K562 (cell line): ENCODE measurements at regions not wholly inside any gene's neighbourhood (a gene's known extent, or its start where the extent isn't known, plus 50 kb on each side); places are given as distances from the start of the nearest gene placed in this dataset.

Experiments
- ATAC-seq: fragments of 200-7000 bp; cut with Tn5 transposase; 3 replicates; pipeline ENCODE4 v1.9.1; 2020; ENCODE audit warnings: moderate library complexity
- BruUV-seq: library from RNA; stranded (reverse); fragments of 400-500 nt; replicated peaks from 2 replicates; lab custom pipeline; 2021; lab: Mats Ljungman, UMichigan
- CTCF ChIA-PET: fragments of 300-600 bp; formaldehyde crosslinking; extraction: SDS; loops from one replicate; lab custom pipeline; 2021; ENCODE audit warnings: low intra/inter-chr PET ratio; lab: Yijun Ruan, JAX
- POLR2A ChIA-PET: fragments of 300-600, 350-650 bp; sonication (Branson Sonifier 250); formaldehyde crosslinking; extraction: SDS; loops from one replicate; lab custom pipeline; 2021; ENCODE audit warnings: antibody characterized with exemption, inconsistent platforms; lab: Yijun Ruan, JAX
- DNase-seq, 4 experiments: peaks; one replicate each; pipeline versions ENCODE4 v3.0.0 to v3.0.0-alpha.2; 2011 to 2018; ENCODE audit warnings: low spot score in 3 of 4, mixed read lengths in 3 of 4; ENCODE audit errors: extremely low read depth in 1 of 4
- FAIRE-seq: peaks from 2 replicates; lab custom pipeline; 2011; peaks lifted over from hg19 to GRCh38; lab: Jason Lieb, UNC
- H2AFZ ChIP-seq: 2 replicates; pipeline ENCODE4 v1.6.0; 2011; ENCODE audit warnings: low read depth, low read length, control low read depth, inconsistent platforms
- H3K27ac ChIP-seq: fragments of 200-600 bp; 3 replicates; pipeline ENCODE4 v1.8.0; 2011; ENCODE audit warnings: low read depth, mild to moderate bottlenecking, control low read depth, inconsistent platforms, low read length, moderate library complexity, mixed read lengths; ENCODE audit errors: extremely low read depth
- H3K27me3 ChIP-seq, 2 experiments: fragments of 300-600 bp in 1 of 2; 2 replicates in 1 of 2; 3 replicates in 1 of 2; pipeline versions ENCODE4 v1.6.0 to v1.8.0; 2011; ENCODE audit warnings: inconsistent platforms in 2 of 2, low read length in 2 of 2, mild to moderate bottlenecking in 1 of 2, mixed read lengths in 1 of 2, moderate library complexity in 1 of 2; ENCODE audit not compliant: control insufficient read depth in 2 of 2, insufficient read depth in 2 of 2
- H3K36me3 ChIP-seq: fragments of 300-600 bp; 3 replicates; pipeline ENCODE4 v1.8.0; 2011; ENCODE audit warnings: mild to moderate bottlenecking, low read length, inconsistent platforms; ENCODE audit not compliant: control insufficient read depth, insufficient read depth
- H3K4me1 ChIP-seq, 2 experiments: fragments of 200-600 bp in 1 of 2; replicated peaks in 1 of 2; 2 replicates in 1 of 2; 3 replicates in 1 of 2; pipeline versions ENCODE4 v1.5.1 to v1.8.0; 2011; ENCODE audit warnings: inconsistent platforms in 2 of 2, low read length in 2 of 2, mild to moderate bottlenecking in 1 of 2, mixed read lengths in 1 of 2, moderate library complexity in 1 of 2; ENCODE audit not compliant: control insufficient read depth in 2 of 2, insufficient read depth in 2 of 2
- H3K4me2 ChIP-seq: 2 replicates; pipeline ENCODE4 v1.6.1; 2011; ENCODE audit warnings: low read length, control low read depth, inconsistent platforms, mixed read lengths; ENCODE audit not compliant: insufficient read depth
- H3K4me3 ChIP-seq: fragments of 200-600 bp; sonication (generic), shearing (Covaris generic); 2 replicates; pipeline ENCODE4 v1.5.1; 2016; ENCODE audit warnings: control low read depth, inconsistent platforms
- H3K79me2 ChIP-seq: fragments of 200-600 bp; 3 replicates; pipeline ENCODE4 v1.8.0; 2011; ENCODE audit warnings: low read length, inconsistent platforms; ENCODE audit not compliant: control insufficient read depth, insufficient read depth
- H3K9ac ChIP-seq, 2 experiments: 2 replicates each; pipeline versions ENCODE4 v1.6.0 to v1.6.1; 2011; ENCODE audit warnings: low read depth in 2 of 2, low read length in 2 of 2, control low read depth in 1 of 2, inconsistent platforms in 1 of 2, mild to moderate bottlenecking in 1 of 2, mixed read lengths in 1 of 2; ENCODE audit not compliant: insufficient read depth in 1 of 2
- H3K9me1 ChIP-seq: one replicate; pipeline ENCODE4 v1.6.0; 2011; ENCODE audit warnings: inconsistent platforms, mild to moderate bottlenecking, low read length, moderate library complexity; ENCODE audit not compliant: control insufficient read depth, insufficient read depth
- H3K9me3 ChIP-seq: replicated peaks from 2 replicates; pipeline ENCODE4 v1.5.1; 2011; ENCODE audit warnings: low read depth, low read length, inconsistent platforms; ENCODE audit not compliant: control insufficient read depth, insufficient read depth
- H4K20me1 ChIP-seq: replicated peaks from 2 replicates; pipeline ENCODE4 v1.6.1; 2011; ENCODE audit warnings: low read length, inconsistent platforms, mixed read lengths; ENCODE audit not compliant: control insufficient read depth, insufficient read depth
- BRD9 ChIP-seq: fragments of 450-650 bp; IDR thresholded peaks from 2 replicates; pipeline ENCODE4 v1.6.1; 2018; ENCODE audit warnings: low read depth; ENCODE audit not compliant: partially characterized antibody
- CBFB ChIP-seq: sonication (generic); formaldehyde crosslinking; IDR thresholded peaks from 2 replicates; pipeline ENCODE4 v1.4.0; 2020; ENCODE audit warnings: mild to moderate bottlenecking, missing genetic modification reagents
- FOXK1 ChIP-seq: sonication (generic); formaldehyde crosslinking; IDR thresholded peaks from 2 replicates; pipeline ENCODE4 v1.8.0; 2022; ENCODE audit warnings: missing genetic modification reagents, mild to moderate bottlenecking, borderline replicate concordance
- L3MBTL2 ChIP-seq: fragments of 450-650 bp; IDR thresholded peaks from 2 replicates; pipeline ENCODE4 v1.6.1; 2016; ENCODE audit warnings: mild to moderate bottlenecking, moderate library complexity
- NFATC3 ChIP-seq: fragments of 450-650 bp; IDR thresholded peaks from 2 replicates; pipeline ENCODE4 v1.6.1; 2017; ENCODE audit warnings: mild to moderate bottlenecking
- PURB ChIP-seq: sonication (generic); formaldehyde crosslinking; IDR thresholded peaks from 2 replicates; pipeline ENCODE4 v1.9.0; 2021; ENCODE audit warnings: low read depth, mild to moderate bottlenecking, missing genetic modification reagents
- ZNF239 ChIP-seq: fragments of 250-450 bp; sonication (Bioruptor Pico); IDR thresholded peaks from 2 replicates; pipeline ENCODE4 v1.4.0; 2020; ENCODE audit warnings: mild to moderate bottlenecking
- ZNF644 ChIP-seq: fragments of 200-800 bp; sonication (Bioruptor generic); IDR thresholded peaks from 2 replicates; pipeline ENCODE4 v1.6.1; 2016; ENCODE audit warnings: low read depth, missing genetic modification characterization, missing compliant biosample characterization
- WGBS: fragments of 100-300 bp; shearing (Covaris generic); methylation state at CpG from one replicate; pipeline ENCODE4 v1.1.6; 2016; ENCODE audit warnings: low coverage, mixed read lengths; ENCODE audit not compliant: insufficient coverage; ENCODE audit errors: missing lambda C conversion rate; 5-methylcytosine and 5-hydroxymethylcytosine counted together
- in situ Hi-C: fragments of 300-500 bp; cut with MboI; formaldehyde crosslinking; loops from 4 replicates; pipeline ENCODE4 v1.15.0; 2018; ENCODE audit warnings: inconsistent platforms, mixed read lengths
- intact Hi-C: fragments of 100-400 bp; cut with micrococcal nuclease; formaldehyde crosslinking; loops from 2 replicates; pipeline ENCODE4 v1.14.2; 2022
- TF ChIP-seq, protein P1 (sequence below): fragments of 450-650 bp; IDR thresholded peaks from 2 replicates; pipeline ENCODE4 v1.6.1; 2016; ENCODE audit warnings: low read depth, mild to moderate bottlenecking, moderate library complexity
- TF ChIP-seq, protein P2 (sequence below): fragments of 450-650 bp; IDR thresholded peaks from 2 replicates; pipeline ENCODE4 v1.6.1; 2016

DNA sequence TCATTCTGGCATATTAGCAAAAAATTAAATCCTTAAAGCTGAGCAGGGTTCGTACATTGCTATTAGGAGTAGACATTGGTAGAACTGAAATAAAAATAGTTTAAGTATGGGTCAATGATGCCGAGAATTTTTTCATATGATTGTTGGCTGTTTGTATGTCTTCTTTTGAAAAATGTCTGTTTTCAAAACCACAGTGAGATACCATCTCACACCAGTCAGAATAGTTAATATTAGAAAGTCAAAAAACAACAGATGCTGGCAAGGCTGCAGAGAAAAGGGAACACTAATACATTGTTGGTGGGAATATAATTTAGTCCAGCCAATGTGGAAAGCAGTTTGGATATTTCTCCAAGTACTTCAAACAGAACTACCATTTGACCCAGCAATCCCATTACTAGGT is 410.8 kb upstream of the TRIB2 start:
- Histone ChIP-seq H3K4me2 (no peak overlapping the region), H3K9ac (no peak overlapping the region), H2AFZ (no peak overlapping the region), H3K36me3 (peaks cover 21% of the 10 kb centered on the region; the same call in 2 of the 3 replicates), H3K9me3 (no peaks in the 10 kb centered on the region; the same call in 1 of the 2 replicates), H4K20me1 (no peaks in the 10 kb centered on the region), H3K27ac (no peak overlapping the region), H3K79me2 (peaks cover 10% of the 10 kb centered on the region), H3K27me3 (no peaks in the 10 kb centered on the region), H3K4me3 (no peak overlapping the region), H3K9me1 (no peaks in the 10 kb centered on the region), H3K4me1 (peaks cover 0 to 14% of the 10 kb centered on the region in 2 experiments; a peak in 4 of 5 replicates)
- FAIRE-seq (no peak), DNase-seq (no peak), ATAC-seq (no peak)
- BruUV-seq, result no TSS peak
- intact Hi-C loops, result no loop called here
- in situ Hi-C loops, result no loop called here
- POLR2A ChIA-PET, result interaction anchor here (1.0 to 2.0 kb wide), 2 partner anchors 12 to 20 kb away, joined by 3 to 5 read pairs; no protein-coding TSS in a partner anchor
- 81% methylated on average over 2 of the region's 2 CpGs for WGBS
- CTCF ChIA-PET, result no interaction called here
- TF ChIP-seq ZNF239 (CRISPR knock-in tag), result no peak
- TF ChIP-seq, protein P1, sequence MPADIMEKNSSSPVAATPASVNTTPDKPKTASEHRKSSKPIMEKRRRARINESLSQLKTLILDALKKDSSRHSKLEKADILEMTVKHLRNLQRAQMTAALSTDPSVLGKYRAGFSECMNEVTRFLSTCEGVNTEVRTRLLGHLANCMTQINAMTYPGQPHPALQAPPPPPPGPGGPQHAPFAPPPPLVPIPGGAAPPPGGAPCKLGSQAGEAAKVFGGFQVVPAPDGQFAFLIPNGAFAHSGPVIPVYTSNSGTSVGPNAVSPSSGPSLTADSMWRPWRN, result no peak

DNA sequence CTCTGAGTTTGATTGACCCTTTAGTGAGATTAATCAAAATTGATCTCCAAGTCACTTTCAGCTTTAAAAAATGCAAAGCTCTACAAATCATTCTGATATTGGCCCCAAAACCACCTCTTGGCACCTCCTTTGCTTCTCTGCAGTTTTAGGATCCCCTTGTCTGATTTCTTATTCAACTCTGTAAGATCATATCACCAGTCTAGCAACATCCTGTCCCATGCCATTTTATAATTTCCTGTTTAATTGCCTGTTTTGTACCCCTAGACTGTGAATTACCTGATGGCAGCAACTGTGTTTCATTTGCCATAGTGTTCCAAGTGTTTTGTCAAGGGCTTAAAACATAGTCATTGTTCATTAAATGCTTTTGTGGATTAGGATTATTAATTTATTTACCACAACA is 406.3 kb upstream of the TRIB2 start:
- Histone ChIP-seq H3K9me1 (no peaks in the 10 kb centered on the region), H3K27ac (no peak overlapping the region), H3K27me3 (no peaks in the 10 kb centered on the region), H2AFZ (no peak overlapping the region), H3K9me3 (no peaks in the 10 kb centered on the region; the same call in 1 of the 2 replicates), H3K4me3 (no peak overlapping the region), H3K79me2 (0 out of 3 replicates have a peak, but pooled peaks cover 3% of the 10 kb centered on the region), H4K20me1 (no peaks in the 10 kb centered on the region), H3K9ac (no peak overlapping the region), H3K4me1 (peaks cover 3 to 21% of the 10 kb centered on the region in 2 experiments; a peak in 3 of 5 replicates), H3K36me3 (peaks cover 18% of the 10 kb centered on the region; the same call in 2 of the 3 replicates), H3K4me2 (no peak overlapping the region)
- in situ Hi-C loops, result no loop called here
- DNase-seq (no peak), FAIRE-seq (no peak), ATAC-seq (no peak)
- no TSS peak for BruUV-seq
- POLR2A ChIA-PET, result interaction anchor here (0.6 kb wide), 1 partner anchor 8 kb away, joined by 4 read pairs; no protein-coding TSS in a partner anchor
- TF ChIP-seq, protein P2, sequence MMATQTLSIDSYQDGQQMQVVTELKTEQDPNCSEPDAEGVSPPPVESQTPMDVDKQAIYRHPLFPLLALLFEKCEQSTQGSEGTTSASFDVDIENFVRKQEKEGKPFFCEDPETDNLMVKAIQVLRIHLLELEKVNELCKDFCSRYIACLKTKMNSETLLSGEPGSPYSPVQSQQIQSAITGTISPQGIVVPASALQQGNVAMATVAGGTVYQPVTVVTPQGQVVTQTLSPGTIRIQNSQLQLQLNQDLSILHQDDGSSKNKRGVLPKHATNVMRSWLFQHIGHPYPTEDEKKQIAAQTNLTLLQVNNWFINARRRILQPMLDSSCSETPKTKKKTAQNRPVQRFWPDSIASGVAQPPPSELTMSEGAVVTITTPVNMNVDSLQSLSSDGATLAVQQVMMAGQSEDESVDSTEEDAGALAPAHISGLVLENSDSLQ, result no peak
- TF ChIP-seq FOXK1 (CRISPR knock-in tag), result no peak
- no peak for TF ChIP-seq BRD9
- TF ChIP-seq L3MBTL2, result no peak
- TF ChIP-seq PURB (CRISPR knock-in tag), result no peak
- TF ChIP-seq ZNF644, result no peak
- TF ChIP-seq NFATC3, result no peak
- no peak for TF ChIP-seq CBFB (CRISPR knock-in tag)
- CTCF ChIA-PET, result no interaction called here
- intact Hi-C loops, result no loop called here
